Neural cell (in vitro differentiated cells): ENCODE measurements at regions not wholly inside any gene's neighbourhood (a gene's known extent, or its start where the extent isn't known, plus 50 kb on each side); places are given as distances from the start of the nearest gene placed in this dataset.

Experiments used
- CTCF ChIP-seq: fragments of 450-650 bp; IDR thresholded peaks from 2 replicates; pipeline ENCODE4 v1.5.1; 2014; ENCODE audit warnings: antibody characterized with exemption, mild to moderate bottlenecking, moderate library complexity; ENCODE audit not compliant: poor library complexity, severe bottlenecking
- EP300 ChIP-seq: fragments of 450-650 bp; conservative IDR thresholded peaks from 2 replicates; pipeline ENCODE4 v1.6.1; 2014; ENCODE audit warnings: antibody characterized with exemption, mild to moderate bottlenecking, moderate library complexity; ENCODE audit not compliant: poor library complexity, severe bottlenecking
- EZH2 ChIP-seq: fragments of 200-600, 300-800 bp; shearing (Covaris generic), sonication (generic); IDR thresholded peaks from 2 replicates; pipeline ENCODE4 v1.6.1; 2014; ENCODE audit warnings: antibody characterized with exemption, low read length, borderline replicate concordance, mild to moderate bottlenecking; ENCODE audit not compliant: insufficient read depth, poor library complexity, severe bottlenecking
- MXI1 ChIP-seq: fragments of 450-650 bp; conservative IDR thresholded peaks from 2 replicates; pipeline ENCODE4 v1.6.1; 2014; ENCODE audit warnings: antibody characterized with exemption, mild to moderate bottlenecking; ENCODE audit not compliant: poor library complexity, severe bottlenecking
- POLR2AphosphoS5 ChIP-seq: IDR thresholded peaks from 2 replicates; pipeline ENCODE4 v1.6.1; 2012
- RAD21 ChIP-seq: fragments of 450-650 bp; conservative IDR thresholded peaks from 2 replicates; pipeline ENCODE4 v1.6.1; 2014; ENCODE audit warnings: antibody characterized with exemption, mild to moderate bottlenecking, moderate library complexity
- REST ChIP-seq: IDR thresholded peaks from 2 replicates; pipeline ENCODE4 v1.6.1; 2012; ENCODE audit warnings: borderline replicate concordance
- SMC3 ChIP-seq: fragments of 450-650 bp; conservative IDR thresholded peaks from 2 replicates; pipeline ENCODE4 v1.6.1; 2014; ENCODE audit warnings: antibody characterized with exemption, mild to moderate bottlenecking, moderate library complexity; ENCODE audit not compliant: poor library complexity
- TAF1 ChIP-seq: IDR thresholded peaks from 2 replicates; pipeline ENCODE4 v1.6.1; 2012; ENCODE audit warnings: low read depth

- TF ChIP-seq CTCF, result no peak
- TF ChIP-seq TAF1, result no peak
- no peak for TF ChIP-seq EZH2
- TF ChIP-seq REST, result no peak
- no peak for TF ChIP-seq POLR2AphosphoS5
- no peak for TF ChIP-seq SMC3
- TF ChIP-seq MXI1, result no peak
- no peak for TF ChIP-seq EP300
- no peak for TF ChIP-seq RAD21
These were observed 156.1 kb upstream of the FOXB1 start for GRCh38 chr15:59847968-59848367.
